NCI-H1105 treated with DMSO at 0.1 percent for 48 hours (cell line): ENCODE measurements at regions not wholly inside any gene's neighbourhood (a gene's known extent, or its start where the extent isn't known, plus 50 kb on each side); places are given as distances from the start of the nearest gene placed in this dataset.
"Not testable (repeated sequence)": the region's sequence is repeated elsewhere in the genome, so short reads cannot be mapped to it uniquely, and the experiment has no call there.

ENCODE experiments used
- DNase-seq: peaks from one replicate; lab custom pipeline; 2025; lab: John Stamatoyannopoulos, UW

DNA sequence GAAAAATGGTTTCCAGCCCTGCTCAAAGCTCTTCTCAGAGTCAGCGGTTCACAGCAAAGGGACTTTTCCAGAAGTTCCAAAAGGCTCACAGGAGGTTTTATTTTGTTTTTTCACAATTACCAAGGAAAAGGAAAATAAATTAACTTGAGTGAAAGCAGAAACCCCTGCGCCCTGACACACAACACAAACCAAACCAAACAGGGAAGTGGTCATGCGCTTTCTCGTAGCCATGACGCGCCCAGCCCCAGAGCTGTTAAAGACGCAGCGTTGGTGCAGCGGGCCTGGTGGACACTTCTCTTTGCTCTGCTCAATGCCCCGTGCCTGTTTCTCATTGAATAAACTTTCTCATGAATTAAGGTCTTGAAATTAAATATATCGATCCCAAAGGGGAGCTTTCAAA lies 134.4 kb upstream of the LYZL2 start:
- no peak for DNase-seq

DNA sequence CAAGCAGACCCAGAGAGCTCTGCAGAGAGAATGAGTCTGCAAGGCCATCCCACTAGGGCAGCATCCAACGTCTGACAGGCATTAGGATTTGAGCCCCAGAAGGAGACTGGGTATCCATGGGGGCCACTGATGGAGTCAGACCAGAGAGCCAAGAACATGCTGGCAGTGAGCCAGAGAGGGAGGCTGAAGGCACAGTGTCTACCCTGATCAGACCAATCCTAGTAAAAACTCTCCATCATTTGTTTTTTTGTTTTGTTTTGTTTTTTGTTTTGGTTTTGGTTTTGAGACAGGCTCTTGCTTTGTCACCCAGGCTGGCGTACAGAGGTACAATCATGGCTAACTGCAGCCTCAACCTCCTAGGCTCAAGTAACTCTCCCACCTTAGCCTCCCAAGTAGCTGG lies 133.1 kb upstream of the LYZL2 start:
- DNase-seq = no peak

DNA sequence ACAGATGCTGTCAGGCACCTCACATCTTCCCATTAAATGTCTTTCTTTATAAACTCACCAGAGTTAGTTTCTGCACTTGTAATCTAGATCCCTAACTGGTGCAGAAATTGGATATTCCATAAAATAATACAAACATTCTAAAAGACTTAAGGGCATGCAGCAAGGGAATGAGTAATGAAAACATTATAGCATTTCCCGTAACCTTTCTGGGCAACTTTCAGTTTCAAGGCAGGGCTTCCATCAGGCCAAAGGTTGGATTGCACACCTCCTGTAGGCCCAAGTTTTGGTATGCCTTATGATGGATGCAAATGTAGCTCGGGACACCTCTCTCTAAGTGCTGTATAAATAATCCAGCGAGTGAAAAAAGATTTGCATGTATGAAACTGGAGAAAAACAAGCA lies 129.9 kb upstream of the LYZL2 start:
- DNase-seq = no peak

DNA sequence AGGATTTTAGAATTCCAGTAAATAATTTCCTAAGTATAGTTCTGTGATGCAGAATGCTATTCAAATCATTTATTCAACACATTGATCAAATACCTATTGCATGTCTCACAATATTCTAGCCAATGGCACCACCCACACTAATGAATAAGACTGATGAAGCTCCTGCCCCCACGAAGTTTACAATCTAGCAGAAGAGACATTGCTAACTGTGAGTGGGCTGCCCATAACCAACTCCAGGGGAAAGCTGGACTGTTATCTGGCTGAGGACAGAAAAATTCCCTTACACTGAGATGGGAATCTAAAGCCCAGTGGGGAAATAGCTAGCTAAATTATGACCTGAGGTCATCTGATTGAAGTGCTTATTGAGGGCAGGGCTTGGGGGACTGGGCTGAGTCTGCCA lies 128.8 kb upstream of the LYZL2 start:
- no peak for DNase-seq

DNA sequence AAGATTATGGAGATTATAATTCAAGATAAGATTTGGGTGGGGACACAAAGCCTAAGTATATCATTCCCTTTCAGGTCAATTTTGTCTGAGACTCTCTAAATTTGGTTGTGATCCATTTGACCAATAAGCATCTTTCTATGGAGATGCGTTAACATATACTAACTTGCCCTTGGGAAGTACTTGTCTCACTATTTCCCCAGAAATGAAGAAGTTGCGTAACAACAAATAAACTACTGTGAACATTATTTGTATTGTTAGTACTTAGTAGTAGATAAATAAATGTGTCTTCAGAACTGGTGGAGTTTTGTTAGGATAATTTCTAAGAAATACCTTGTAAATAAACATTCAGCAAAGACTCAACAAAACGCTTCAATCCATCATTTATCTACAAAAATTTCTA lies 127.3 kb upstream of the LYZL2 start:
- DNase-seq = no peak

DNA sequence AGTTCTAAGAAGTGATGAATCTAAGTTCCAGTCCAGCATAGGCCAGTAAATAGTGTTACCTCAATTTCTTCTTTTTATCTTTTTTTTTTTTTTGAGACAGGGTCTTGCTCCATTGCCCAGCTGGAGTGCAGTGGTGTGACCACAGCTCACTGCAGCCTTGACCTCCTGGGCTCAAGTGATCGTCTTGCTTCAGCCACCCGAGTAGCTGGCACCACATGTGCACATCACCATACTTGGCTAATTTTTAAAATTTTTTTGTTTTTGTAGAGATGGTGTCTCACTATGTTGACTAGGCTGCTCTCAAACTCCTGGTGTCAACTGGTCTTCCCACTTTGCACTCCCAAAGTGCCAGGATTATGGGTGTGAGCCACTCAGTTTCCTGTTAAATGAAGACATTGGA lies 126.6 kb upstream of the LYZL2 start:
- DNase-seq = no peak

DNA sequence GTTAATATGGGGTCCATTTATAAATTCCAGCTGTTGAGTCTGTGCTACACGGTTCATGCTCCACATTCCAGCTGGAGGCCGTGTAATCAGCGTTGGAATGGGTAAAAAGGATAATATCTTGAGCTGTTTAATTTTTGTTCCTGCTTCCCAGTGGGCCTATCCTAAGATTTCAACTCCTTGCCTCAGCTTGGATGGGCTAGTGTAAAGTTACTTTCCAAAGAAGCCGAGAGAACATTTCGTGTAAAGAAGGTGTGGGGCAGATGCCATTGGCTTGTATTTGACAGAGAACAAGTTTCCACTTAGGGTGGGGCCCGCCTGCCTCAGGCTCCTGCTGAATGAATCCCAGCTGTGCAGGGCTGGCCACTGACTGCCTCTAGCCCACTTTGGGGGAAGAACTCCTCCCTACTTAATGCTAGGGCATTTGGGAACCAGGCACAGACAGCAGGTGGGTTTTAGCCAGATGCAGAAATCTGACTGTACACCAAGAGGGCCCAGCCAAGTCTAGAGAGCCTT lies 125.9 kb upstream of the LYZL2 start:
- DNase-seq = no peak

DNA sequence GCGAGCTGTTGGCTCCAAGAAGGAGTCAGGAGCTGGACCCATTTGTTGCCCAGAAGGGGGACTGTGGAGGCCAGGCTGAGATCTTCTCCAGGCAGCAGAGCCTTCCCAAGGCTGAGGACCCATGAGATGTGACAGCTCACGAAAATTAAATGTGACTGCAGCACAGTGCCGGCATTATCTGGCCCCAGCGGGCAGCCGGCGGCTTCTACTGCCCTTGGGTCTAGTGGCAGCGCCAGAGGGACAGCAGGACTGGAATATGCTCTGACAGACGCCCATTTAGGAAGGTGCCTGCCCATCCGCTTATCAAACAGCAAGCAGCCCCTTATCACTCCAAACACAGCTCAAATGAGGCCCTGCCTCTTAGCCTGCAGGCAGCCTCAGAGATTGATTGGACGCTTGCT lies 122.9 kb upstream of the LYZL2 start:
- DNase-seq = no peak

DNA sequence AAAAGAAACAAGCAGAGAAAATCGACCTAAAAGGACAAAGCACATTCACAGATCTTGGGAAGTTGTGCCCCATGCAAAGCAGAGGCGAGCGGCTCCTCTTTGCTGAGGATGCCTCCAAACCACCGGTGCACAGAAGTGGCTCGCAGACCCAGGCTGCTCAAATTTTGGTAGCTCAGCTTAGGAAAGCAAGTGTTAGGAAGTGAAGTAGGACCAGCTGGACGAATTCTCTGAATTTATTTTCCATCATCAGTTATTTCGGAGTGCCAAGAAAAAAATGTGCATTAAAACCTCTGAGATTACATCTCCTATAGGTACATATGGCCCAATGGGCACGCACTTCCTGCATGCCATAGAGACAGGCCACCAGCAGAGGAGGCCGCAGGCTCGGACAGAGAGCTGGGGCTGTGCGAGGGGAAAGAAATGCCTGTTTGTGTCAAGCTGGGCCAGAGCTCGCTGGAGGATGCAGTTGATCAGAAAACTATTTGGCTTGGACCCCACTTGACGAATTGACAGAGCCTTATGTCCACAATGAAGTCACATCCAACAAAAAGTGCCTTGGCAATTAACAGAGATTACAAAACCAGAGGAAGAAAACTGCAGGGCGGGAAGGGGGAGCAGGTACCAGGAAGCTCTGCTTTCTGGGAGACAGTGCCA lies 122.3 kb upstream of the LYZL2 start:
- DNase-seq = peak; percentile 37

DNA sequence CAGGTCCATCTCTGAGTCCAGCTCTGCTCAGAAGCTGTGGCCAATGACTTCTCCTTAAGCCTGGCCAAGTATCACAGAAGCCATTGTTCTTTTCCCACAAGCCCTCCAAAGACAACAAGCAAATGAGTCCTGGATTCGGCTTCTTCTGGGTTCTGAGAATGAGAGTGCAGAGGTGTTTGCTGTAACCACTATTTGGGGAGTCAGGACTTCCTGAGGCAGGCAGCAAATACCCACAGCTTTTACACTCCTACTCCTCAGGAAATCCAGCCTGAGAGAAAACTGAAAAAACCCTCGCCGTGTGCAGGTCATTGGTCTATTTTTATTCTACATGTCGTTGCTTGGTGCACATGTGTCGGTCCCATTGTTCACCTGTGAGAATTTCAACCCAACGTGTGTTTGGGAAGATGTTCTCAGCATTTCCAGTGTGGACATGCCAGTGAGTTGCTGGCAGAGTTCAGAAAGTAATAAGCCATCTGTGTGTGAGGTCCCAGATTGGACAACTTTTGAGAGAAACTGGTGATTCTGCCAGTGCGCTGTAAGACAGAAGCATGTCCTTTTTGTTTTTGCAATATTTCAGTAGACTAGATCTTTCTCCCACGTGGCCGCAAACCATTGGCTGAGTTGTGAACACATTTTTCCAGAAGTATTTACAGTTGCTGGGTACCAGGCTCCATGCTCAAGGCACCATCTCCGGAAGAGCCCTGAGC lies 121.6 kb upstream of the LYZL2 start:
- no peak for DNase-seq

DNA sequence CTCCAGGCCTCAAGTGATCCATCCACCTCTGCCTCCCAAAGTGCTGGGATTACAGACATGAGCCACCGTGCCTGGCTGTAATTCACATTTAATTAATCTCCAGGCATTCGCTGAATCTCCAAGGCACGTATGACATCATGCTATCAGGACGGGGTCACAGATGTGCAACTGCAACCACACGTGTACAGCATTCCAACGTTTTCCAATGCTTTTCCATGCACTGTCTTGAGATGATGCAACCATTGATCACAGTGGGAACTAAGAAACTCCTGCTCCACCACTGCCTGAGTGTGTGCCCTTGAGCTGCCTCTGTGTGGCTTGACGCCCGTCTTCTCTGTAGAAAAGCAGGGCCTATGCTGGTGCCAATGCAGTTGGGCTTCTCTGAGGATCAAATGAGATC lies 119.8 kb upstream of the LYZL2 start:
- no peak for DNase-seq

DNA sequence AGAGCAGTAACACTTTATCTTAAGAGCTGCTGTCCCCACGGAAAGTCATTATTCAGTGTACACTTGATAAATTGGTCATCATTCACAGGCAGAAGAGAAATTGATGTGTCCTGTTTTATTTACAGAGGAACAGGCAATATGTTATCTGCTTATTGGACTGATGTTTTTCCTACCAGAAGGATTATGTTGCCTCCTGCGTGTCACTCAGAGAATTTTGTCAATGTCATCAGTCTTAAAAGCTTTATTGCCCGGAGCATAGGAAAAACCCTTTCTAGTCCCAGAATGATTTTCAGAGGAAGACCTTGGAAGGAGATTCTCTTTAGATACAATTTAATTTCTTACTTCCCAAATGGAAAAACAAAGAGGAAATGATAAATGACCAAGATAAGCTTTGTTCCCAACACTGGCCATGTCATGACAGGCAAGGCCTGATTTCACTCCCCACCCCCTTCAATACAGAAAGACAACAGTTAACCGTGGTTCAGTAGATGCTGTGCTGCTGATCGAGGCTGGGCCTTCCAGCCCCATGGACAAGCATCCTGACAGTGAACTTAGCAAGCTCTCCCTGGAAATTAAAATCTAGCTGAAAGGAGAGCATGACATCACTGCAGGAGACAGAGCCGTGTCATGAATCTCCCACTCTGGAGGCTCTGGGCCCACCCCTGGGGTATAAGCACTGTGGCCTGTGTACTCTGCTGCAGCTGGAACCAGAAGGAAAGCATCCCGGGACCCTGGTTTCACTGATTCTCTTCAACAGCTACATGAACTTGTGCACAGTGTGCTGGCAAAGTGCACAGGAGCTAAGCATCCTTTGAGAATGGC lies 118.8 kb upstream of the LYZL2 start:
- no peak for DNase-seq

DNA sequence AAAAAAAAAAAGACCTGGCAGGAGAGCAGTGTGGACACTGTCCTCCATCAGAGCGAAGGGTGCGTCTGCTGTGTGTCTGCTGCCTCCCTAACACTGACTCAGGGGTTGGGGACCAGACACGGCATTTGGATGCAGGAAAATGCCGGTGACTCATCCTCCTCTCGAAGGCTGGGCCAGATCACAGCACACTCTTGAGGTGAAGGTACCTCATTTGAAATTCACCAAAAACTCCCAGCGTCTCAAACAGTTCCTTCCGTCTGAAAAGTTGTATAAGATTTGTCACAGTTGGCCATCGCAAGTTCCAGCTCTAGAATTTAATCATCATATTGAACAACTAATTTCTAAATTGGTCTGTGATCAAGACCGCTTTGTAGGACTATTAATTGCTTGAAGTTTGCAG lies 118.1 kb upstream of the LYZL2 start:
- DNase-seq = no peak

DNA sequence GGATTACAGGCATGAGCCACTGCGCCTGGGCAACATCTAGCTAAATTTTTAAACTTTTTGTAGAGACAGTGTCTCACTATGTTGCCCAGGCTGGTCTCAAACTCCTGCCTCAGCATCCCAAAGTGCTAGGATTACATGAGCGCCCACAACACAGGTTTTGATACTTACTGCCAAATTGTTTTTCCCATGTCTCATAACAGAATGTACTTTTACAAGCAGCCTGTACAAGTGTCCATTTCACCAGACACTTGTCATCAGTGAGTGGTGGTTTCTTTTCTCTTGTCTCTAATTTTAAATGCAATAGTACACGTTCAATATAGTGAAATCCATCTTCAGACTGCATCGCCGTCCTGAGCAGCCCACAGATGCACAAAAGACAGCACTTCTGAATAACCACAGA lies 116.4 kb upstream of the LYZL2 start:
- DNase-seq = no peak

DNA sequence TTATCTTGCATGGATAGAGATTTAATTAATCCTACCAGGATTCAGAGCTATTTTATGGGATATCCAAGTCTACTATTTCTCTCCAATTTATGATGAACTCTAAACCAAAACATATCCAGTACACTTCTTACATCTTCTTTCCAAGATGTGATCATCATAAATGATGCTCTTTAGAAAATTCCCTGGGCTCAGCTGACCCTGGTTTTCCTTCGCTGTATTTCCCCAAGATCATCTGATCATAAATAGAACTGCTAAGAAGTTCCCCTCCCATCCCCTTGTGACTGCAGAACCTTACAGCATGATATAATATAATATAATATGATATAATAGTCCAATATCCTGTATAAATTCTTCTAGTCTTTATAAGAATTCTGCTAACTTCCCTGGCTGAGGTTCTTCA lies 114.6 kb upstream of the LYZL2 start:
- no peak for DNase-seq

DNA sequence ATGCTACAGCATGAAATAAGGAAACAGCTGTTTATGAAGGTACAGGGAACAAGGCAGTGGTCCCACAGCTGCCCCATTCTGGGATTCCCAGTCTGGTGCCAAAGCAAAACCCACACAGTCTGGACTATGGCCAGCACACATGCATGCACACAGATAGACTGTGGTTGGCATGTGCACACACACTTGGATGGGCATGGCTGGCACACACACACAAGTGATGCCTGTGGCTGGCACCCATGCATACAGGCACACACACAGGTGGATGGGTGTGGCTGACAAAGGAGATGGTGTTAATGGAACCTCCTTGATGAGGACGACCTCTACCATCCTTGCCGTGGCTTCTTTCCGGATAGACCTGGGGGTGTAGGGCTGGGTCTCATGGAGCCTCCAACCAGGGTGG lies 114.0 kb upstream of the LYZL2 start:
- no peak for DNase-seq

DNA sequence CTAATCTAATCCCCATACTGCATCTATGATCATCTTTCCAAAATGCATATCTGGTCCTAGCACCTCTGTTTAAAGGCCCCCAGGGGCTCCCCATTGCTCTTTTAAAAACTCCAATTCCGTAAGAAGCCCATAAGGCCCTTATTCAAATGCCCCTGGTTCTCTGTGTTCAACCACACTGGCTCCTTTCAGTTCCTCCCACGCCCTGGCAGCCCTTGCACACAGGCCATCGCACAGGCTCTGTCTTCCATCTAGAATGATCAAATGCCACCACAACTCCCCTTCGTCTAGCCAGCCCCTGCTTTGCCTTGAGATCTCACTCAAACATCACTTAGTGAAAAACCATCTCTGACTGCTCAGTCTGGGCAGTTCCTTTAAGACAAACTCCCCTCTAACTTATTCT lies 112.9 kb upstream of the LYZL2 start:
- no peak for DNase-seq

DNA sequence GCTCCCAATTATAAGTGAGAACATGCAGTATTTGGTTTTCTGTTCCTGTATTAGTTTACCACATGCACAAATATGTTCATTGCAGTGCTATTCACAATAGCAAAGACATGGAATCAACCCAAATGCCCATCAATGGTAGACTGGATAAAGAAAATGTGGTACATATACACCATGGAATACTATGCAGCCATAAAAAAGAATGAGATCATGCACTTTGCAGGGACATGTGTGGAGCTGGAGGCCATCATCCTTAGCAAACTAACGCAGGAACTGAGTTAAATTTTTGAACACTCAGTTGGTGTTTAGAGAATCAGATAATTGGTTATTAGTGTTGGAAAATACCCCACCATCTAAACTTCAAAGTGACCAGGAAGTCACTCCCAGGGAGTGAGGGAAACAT lies 111.2 kb upstream of the LYZL2 start:
- not testable (repeated sequence) for DNase-seq

DNA sequence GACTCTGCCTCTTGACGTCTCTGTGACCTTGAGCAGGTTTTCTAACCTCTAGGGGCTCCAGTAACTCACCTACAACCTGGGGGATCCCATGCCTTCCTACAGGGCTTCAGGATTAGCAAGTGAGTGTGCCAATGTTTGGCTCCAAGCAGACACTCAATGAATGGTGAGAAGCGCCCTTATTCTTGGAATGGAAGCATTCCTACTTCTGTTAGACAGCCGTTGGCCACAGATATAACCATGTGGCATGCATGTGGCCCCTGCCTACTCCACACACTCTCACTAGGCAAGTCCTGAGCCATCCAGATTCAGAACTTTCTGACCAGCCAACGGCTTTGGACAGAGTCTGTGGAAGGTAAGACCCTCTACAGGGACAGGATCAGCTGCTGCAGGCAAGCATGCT lies 108.9 kb upstream of the LYZL2 start:
- DNase-seq = no peak

DNA sequence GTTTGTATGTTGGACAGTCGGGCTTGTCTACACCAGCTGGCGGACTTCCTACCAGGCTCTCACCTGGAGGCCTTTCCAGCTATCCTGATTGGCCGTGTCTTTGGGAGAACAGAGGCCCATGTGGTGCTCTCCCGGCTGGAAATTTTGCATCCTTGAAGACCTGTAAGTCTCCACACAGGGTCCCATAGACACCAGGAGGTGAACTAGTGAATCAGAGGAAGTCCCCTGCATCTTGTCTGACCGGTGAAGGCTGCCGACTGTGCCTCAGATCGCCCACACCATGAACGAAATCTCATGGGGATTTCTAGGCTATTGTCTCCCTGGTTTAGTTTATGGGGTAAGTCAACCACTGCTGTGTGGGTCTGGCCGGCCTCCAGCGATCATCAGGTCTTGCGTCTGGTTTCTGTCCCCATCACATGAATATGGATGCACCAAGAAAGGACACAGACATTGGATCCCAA lies 108.4 kb upstream of the LYZL2 start:
- no peak for DNase-seq

DNA sequence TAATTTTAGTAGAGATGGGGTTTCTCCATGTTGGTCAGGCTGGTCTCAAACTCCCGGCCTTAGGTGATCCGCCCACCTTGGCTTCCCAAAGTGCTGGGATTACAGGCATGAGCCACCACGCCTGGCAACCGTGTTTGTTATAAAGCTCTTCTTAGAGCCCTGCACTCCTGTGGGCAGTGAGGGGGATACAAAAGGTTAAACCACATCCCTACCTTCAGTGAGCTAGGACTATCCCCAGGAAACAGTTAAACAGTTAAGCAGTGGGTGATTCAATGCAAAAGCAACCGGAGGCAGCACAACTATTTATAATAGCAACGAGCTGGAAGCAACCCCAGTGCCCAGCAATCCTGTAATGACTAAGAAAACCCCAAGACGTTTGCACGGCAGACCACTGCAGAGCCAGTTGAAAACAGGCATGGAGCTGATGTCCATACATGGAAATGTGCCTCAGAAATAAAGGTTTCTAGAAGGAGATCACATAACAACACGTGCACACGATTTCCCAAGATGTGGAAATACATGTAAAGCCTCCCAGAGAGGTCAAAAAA lies 107.2 kb upstream of the LYZL2 start:
- no peak for DNase-seq

DNA sequence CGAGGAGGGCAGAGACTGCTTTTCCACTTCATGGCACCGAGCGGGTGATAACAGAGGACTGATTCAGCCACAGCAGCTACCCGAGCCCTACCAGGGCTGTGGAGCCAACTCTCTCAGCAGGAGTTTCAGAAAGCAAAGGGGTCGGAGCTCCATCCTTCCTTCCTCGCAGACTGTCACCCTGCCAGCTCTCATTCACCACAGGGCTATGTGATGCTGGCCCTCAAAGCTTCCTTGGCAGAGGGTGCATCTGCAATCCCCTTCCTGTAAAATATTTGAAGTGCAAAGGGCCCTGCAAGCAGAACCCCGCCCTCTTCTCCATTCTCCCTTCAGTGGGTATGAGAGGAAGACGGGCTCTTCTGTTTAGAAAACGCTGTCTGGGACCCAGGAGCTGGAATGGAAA lies 105.3 kb upstream of the LYZL2 start:
- no peak for DNase-seq

DNA sequence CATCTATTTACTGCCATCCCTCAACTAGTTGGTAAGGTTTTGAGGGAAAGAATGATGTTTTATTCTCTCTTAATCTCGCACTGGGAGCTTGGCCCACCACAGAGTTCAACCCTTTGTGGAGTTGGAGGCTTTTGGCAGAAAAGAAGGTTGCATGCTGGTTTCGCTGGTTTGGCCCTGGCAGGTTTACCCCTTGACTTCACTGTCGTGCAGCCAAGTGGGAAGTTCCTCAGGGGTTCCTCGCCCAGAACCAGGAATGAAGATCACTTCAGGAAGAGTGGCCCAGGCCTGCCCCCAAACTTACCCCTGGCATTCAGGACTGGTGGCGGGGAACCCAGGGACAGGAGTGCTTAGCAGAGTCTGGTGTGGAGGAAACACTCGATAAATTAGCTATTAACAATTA lies 103.1 kb upstream of the LYZL2 start:
- no peak for DNase-seq
